Liver (tissue), 8 donors: ENCODE measurements at regions not wholly inside any gene's neighbourhood (a gene's known extent, or its start where the extent isn't known, plus 50 kb on each side); places are given as distances from the start of the nearest gene placed in this dataset.

Experiments
- DNase-seq: peaks from one replicate; pipeline ENCODE4 v3.0.0-alpha.2; 2017; ENCODE audit warnings: low spot score
- H3K27ac ChIP-seq, 2 donors: one replicate each; pipeline ENCODE4 v1.7.0; 2013; ENCODE audit warnings: inconsistent platforms in 2 of 2, low read length in 2 of 2, control low read depth in 1 of 2, low read depth in 1 of 2, mild to moderate bottlenecking in 1 of 2
- H3K27me3 ChIP-seq, 4 donors: one replicate each; pipeline versions ENCODE4 v1.6.1 to v1.7.0; 2013; ENCODE audit warnings: low read length in 3 of 4, inconsistent platforms in 1 of 4, mild to moderate bottlenecking in 1 of 4, moderate library complexity in 1 of 4; ENCODE audit not compliant: control insufficient read depth in 4 of 4, insufficient read depth in 4 of 4
- H3K36me3 ChIP-seq, 4 donors: one replicate each; pipeline versions ENCODE4 v1.6.1 to v1.7.0; 2013; ENCODE audit warnings: low read length in 3 of 4, mild to moderate bottlenecking in 3 of 4, low read depth in 1 of 4, moderate library complexity in 1 of 4; ENCODE audit not compliant: control insufficient read depth in 4 of 4, insufficient read depth in 3 of 4
- H3K4me1 ChIP-seq, 4 donors: one replicate each; pipeline versions ENCODE4 v1.6.1 to v1.7.0; 2013; ENCODE audit warnings: low read length in 3 of 4, mild to moderate bottlenecking in 3 of 4, moderate library complexity in 1 of 4; ENCODE audit not compliant: control insufficient read depth in 4 of 4, insufficient read depth in 4 of 4
- H3K4me3 ChIP-seq, 3 donors: one replicate each; pipeline versions ENCODE4 v1.6.1 to v1.7.0; 2013; ENCODE audit warnings: low read length in 3 of 3, control low read depth in 1 of 3, low read depth in 1 of 3, mild to moderate bottlenecking in 1 of 3
- H3K9ac ChIP-seq, 2 donors: one replicate each; pipeline ENCODE4 v1.7.0; 2013; ENCODE audit warnings: low read length in 2 of 2, mild to moderate bottlenecking in 2 of 2, moderate library complexity in 2 of 2, control low read depth in 1 of 2, low read depth in 1 of 2
- H3K9me3 ChIP-seq, 4 donors: one replicate each; pipeline versions ENCODE4 v1.6.1 to v1.7.0; 2013; ENCODE audit warnings: low read length in 3 of 4; ENCODE audit not compliant: control insufficient read depth in 4 of 4
- EGR1 ChIP-seq, 2 donors: IDR thresholded peaks; 2 replicates each; pipeline ENCODE4 v1.6.1; 2016 to 2018; ENCODE audit warnings: antibody characterized with exemption in 2 of 2, low read depth in 2 of 2
- FOXA1 ChIP-seq: IDR thresholded peaks from 2 replicates; pipeline ENCODE4 v1.6.1; 2016; ENCODE audit warnings: antibody characterized with exemption
- GABPA ChIP-seq, 2 donors: IDR thresholded peaks in 1 of 2; conservative IDR thresholded peaks in 1 of 2; 2 replicates each; pipeline ENCODE4 v1.6.1; 2016; ENCODE audit warnings: antibody characterized with exemption in 2 of 2, mild to moderate bottlenecking in 1 of 2, moderate library complexity in 1 of 2
- HNF4A ChIP-seq, 2 donors: conservative IDR thresholded peaks; 2 replicates each; pipeline ENCODE4 v1.6.1; 2016; ENCODE audit warnings: antibody characterized with exemption in 2 of 2, mild to moderate bottlenecking in 2 of 2
- HNF4G ChIP-seq: IDR thresholded peaks from 2 replicates; pipeline ENCODE4 v1.6.1; 2016; ENCODE audit warnings: antibody characterized with exemption
- JUND ChIP-seq, 2 donors: IDR thresholded peaks; 2 replicates each; pipeline ENCODE4 v1.6.1; 2016; ENCODE audit warnings: antibody characterized with exemption in 2 of 2
- NR2F2 ChIP-seq: IDR thresholded peaks from 2 replicates; pipeline ENCODE4 v1.6.1; 2016; ENCODE audit warnings: antibody characterized with exemption
- RAD21 ChIP-seq, 2 donors: IDR thresholded peaks; 2 replicates each; pipeline ENCODE4 v1.6.1; 2016; ENCODE audit warnings: antibody characterized with exemption in 2 of 2, mild to moderate bottlenecking in 2 of 2
- RXRA ChIP-seq, 2 donors: IDR thresholded peaks; 2 replicates each; pipeline ENCODE4 v1.6.1; 2017 to 2018; ENCODE audit warnings: antibody characterized with exemption in 2 of 2, mild to moderate bottlenecking in 1 of 2
- SP1 ChIP-seq: IDR thresholded peaks from 2 replicates; pipeline ENCODE4 v1.6.1; 2018; ENCODE audit warnings: antibody characterized with exemption, mild to moderate bottlenecking
- YY1 ChIP-seq: IDR thresholded peaks from 2 replicates; pipeline ENCODE4 v1.6.1; 2016; ENCODE audit warnings: antibody characterized with exemption, mild to moderate bottlenecking
- WGBS: extraction: QIAGEN DNeasy Blood & Tissue Kit; methylation state at CpG from one replicate; pipeline ENCODE4 v1.1.7; 2013; 5-methylcytosine and 5-hydroxymethylcytosine counted together
- TF ChIP-seq, protein P1 (sequence below): IDR thresholded peaks from 2 replicates; pipeline ENCODE4 v1.6.1; 2016; ENCODE audit warnings: antibody characterized with exemption
- TF ChIP-seq, protein P2 (sequence below): fragments of 150-350 bp; IDR thresholded peaks from 2 replicates; pipeline ENCODE4 v1.5.1; 2017; ENCODE audit warnings: improper control_type of control experiment, low read depth, low read length; ENCODE audit not compliant: missing input control
- TF ChIP-seq, protein P3 (sequence below): IDR thresholded peaks from 2 replicates; pipeline ENCODE4 v1.6.1; 2016; ENCODE audit warnings: antibody characterized with exemption
- donor health status: healthy.
- donor health status: healthy.
- donor health status: healthy.
- donor health status: healthy.
- donor health status: healthy.

DNA sequence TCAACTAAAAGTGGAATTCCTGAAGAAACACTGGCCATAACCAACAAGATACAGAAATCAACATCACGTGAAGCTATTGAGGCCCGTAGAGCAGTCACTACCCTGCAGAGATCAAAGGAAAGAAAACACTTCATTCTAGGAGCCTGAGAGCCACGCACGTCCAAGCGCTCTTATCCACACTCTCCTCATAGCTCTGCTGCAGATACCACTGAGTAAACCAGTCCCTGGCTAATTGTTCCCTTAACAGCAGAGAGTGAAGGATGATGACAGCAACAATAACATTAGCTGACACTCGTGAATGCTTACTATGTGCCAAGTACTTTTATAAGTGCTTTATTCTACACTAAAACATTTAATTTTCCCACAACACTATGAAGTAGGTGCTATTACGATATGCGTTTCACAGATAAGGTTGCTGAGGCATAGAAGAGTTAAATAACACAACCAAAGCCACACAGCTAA lies 271.0 kb upstream of the GADL1 start:
- Histone ChIP-seq H3K27me3 (no peaks in the 10 kb centered on the region), H3K4me1 (no peaks in the 10 kb centered on the region), H3K27ac (no peak overlapping the region), H3K4me3 (no peak overlapping the region), H3K36me3 (no peaks in the 10 kb centered on the region), H3K9me3 (no peaks in the 10 kb centered on the region), H3K9ac (no peak overlapping the region)
- WGBS, result 84% methylated on average over 8 of the region's 8 CpGs
- TF ChIP-seq NR2F2 (no peak), GABPA (IDR thresholded peaks at IDR 0.05 in 1 of 2, conservative IDR thresholded peaks at IDR 0.05 in 1 of 2) (no peak), SP1 (no peak), FOXA1 (no peak), RXRA (IDR thresholded peaks at IDR 0.05) (no peak), YY1 (no peak)
- TF ChIP-seq, protein P1, sequence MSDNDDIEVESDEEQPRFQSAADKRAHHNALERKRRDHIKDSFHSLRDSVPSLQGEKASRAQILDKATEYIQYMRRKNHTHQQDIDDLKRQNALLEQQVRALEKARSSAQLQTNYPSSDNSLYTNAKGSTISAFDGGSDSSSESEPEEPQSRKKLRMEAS, result no peak
- DNase-seq, result no peak

DNA sequence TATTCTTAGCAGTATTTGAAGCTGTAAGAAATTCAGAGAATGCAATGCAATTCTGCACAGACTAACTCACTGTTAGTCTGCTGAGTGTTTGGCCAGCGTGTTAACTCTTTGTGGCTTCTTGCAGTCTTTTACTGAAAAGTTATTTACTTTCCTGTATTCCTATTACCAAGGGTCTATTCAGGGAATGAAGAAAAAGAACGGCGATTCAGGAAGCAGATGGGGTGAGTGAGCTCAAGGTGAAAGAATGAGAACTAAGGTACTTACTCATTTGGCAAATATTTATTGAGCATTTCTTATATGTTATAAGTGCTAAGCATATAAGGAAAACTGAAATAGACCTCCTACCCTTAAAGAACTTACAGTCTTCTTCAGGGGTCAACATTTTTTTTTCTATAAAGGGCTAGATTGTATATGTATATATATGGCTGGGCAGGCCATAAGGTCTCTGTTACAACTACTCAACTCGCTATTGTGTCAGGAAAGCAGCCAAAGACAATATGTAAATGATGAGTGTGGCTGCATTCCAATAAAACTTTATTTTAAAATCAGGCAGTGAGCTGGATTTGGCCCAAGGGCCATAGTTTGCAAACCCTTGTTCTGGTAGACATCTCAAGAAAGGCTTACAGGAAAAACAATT lies 271.9 kb upstream of the GADL1 start:
- Histone ChIP-seq H3K4me1 (no peaks in the 10 kb centered on the region), H3K27ac (no peak overlapping the region), H3K9ac (no peak overlapping the region), H3K9me3 (no peaks in the 10 kb centered on the region), H3K36me3 (no peaks in the 10 kb centered on the region), H3K27me3 (no peaks in the 10 kb centered on the region), H3K4me3 (no peak overlapping the region)
- 63% methylated on average over 4 of the region's 4 CpGs for WGBS
- no peak for DNase-seq
- TF ChIP-seq, protein P2, sequence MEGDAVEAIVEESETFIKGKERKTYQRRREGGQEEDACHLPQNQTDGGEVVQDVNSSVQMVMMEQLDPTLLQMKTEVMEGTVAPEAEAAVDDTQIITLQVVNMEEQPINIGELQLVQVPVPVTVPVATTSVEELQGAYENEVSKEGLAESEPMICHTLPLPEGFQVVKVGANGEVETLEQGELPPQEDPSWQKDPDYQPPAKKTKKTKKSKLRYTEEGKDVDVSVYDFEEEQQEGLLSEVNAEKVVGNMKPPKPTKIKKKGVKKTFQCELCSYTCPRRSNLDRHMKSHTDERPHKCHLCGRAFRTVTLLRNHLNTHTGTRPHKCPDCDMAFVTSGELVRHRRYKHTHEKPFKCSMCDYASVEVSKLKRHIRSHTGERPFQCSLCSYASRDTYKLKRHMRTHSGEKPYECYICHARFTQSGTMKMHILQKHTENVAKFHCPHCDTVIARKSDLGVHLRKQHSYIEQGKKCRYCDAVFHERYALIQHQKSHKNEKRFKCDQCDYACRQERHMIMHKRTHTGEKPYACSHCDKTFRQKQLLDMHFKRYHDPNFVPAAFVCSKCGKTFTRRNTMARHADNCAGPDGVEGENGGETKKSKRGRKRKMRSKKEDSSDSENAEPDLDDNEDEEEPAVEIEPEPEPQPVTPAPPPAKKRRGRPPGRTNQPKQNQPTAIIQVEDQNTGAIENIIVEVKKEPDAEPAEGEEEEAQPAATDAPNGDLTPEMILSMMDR, result no peak
- no peak for TF ChIP-seq RXRA (IDR thresholded peaks at IDR 0.05)
- TF ChIP-seq RAD21 (IDR thresholded peaks at IDR 0.05), result no peak
- TF ChIP-seq SP1, result no peak

DNA sequence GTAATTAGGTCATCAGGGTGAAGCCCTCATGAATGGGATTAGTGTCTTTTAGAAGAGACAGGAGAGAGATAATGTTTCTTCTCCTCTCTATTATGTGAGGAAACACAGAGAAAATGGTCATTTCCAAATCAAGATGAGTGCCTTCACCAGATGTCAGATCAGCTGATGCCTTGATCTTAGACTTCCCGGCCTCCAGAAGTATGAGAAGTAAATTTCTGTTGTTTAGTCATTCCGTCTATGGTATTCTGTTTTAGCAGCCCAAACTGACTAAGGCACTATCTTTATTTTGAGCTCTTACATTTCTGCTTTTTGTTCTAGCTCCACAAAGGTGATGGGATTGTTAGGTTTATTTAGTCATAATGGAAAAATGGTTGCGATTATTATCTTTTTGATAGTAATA lies 273.2 kb upstream of the GADL1 start:
- H3K27ac ChIP-seq, result no peak overlapping the region
- H3K4me3 ChIP-seq, result no peak overlapping the region
- WGBS, result 95% methylated on average over 3 of the region's 3 CpGs
- H3K4me1 ChIP-seq, result peaks cover 0 to 8% (median 3%) of the 10 kb centered on the region in 4 donors
- no peak for DNase-seq
- H3K36me3 ChIP-seq, result no peaks in the 10 kb centered on the region
- no peaks in the 10 kb centered on the region for H3K27me3 ChIP-seq
- no peak overlapping the region for H3K9ac ChIP-seq
- no peaks in the 10 kb centered on the region for H3K9me3 ChIP-seq
- TF ChIP-seq NR2F2 (no peak), JUND (IDR thresholded peaks at IDR 0.05) (no peak), HNF4A (conservative IDR thresholded peaks at IDR 0.05) (no peak), RAD21 (IDR thresholded peaks at IDR 0.05) (no peak), EGR1 (IDR thresholded peaks at IDR 0.05; ENCODE audit: low read depth in 2 of 2) (no peak), FOXA1 (no peak), RXRA (IDR thresholded peaks at IDR 0.05) (no peak), YY1 (no peak), HNF4G (no peak), SP1 (no peak)
- TF ChIP-seq, protein P3, sequence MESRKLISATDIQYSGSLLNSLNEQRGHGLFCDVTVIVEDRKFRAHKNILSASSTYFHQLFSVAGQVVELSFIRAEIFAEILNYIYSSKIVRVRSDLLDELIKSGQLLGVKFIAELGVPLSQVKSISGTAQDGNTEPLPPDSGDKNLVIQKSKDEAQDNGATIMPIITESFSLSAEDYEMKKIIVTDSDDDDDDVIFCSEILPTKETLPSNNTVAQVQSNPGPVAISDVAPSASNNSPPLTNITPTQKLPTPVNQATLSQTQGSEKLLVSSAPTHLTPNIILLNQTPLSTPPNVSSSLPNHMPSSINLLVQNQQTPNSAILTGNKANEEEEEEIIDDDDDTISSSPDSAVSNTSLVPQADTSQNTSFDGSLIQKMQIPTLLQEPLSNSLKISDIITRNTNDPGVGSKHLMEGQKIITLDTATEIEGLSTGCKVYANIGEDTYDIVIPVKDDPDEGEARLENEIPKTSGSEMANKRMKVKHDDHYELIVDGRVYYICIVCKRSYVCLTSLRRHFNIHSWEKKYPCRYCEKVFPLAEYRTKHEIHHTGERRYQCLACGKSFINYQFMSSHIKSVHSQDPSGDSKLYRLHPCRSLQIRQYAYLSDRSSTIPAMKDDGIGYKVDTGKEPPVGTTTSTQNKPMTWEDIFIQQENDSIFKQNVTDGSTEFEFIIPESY, result no peak
- TF ChIP-seq, protein P2, result no peak
